ENCODE measurements at regions not wholly inside any gene's neighbourhood (a gene's known extent, or its start where the extent isn't known, plus 50 kb on each side); places are given as distances from the start of the nearest gene placed in this dataset.

- no peak for DNase-seq (ENCODE audit: low spot score)
- H3K27ac ChIP-seq (ENCODE audit: poor library complexity, severe bottlenecking), result no peak overlapping the region
- ATAC-seq (ENCODE audit: low read depth), result no peak
These were observed 584.3 kb downstream of the ADCYAP1 start for GRCh38 chr18:1488957-1489356.

GRCh38 chr18:1495387-1495786, 590.7 kb downstream of the ADCYAP1 start:
- ATAC-seq (ENCODE audit: low read depth) (no peak), DNase-seq (ENCODE audit: low spot score) (no peak)
- no peak overlapping the region for H3K27ac ChIP-seq (ENCODE audit: poor library complexity, severe bottlenecking)
- H3K9me3 ChIP-seq (ENCODE audit: severe bottlenecking), result no peaks in the 10 kb centered on the region
- H3K4me1 ChIP-seq (ENCODE audit: insufficient read depth, poor library complexity, severe bottlenecking), result no peaks in the 10 kb centered on the region
- H3K27me3 ChIP-seq (ENCODE audit: insufficient read depth, poor library complexity, severe bottlenecking), result no peaks in the 10 kb centered on the region
- no peak for TF ChIP-seq CTCF (IDR thresholded peaks at IDR 0.05; ENCODE audit: poor library complexity, severe bottlenecking)
- no peak overlapping the region for H3K4me3 ChIP-seq (ENCODE audit: severe bottlenecking)
- no peaks in the 10 kb centered on the region for H3K36me3 ChIP-seq (ENCODE audit: low read depth)

More at GRCh38 chr18:1488957-1489356, 584.3 kb downstream of the ADCYAP1 start:
- Histone ChIP-seq H3K36me3 (ENCODE audit: low read depth) (no peaks in the 10 kb centered on the region), H3K4me1 (ENCODE audit: insufficient read depth, poor library complexity, severe bottlenecking) (no peaks in the 10 kb centered on the region), H3K4me3 (ENCODE audit: severe bottlenecking) (no peak overlapping the region), H3K9me3 (ENCODE audit: severe bottlenecking) (no peaks in the 10 kb centered on the region), H3K27me3 (ENCODE audit: insufficient read depth, poor library complexity, severe bottlenecking) (no peaks in the 10 kb centered on the region)
- TF ChIP-seq CTCF (IDR thresholded peaks at IDR 0.05; ENCODE audit: poor library complexity, severe bottlenecking), result no peak

- Histone ChIP-seq H3K4me3 (ENCODE audit: severe bottlenecking) (no peak overlapping the region), H3K36me3 (ENCODE audit: low read depth) (no peaks in the 10 kb centered on the region), H3K27ac (ENCODE audit: poor library complexity, severe bottlenecking) (no peak overlapping the region), H3K9me3 (ENCODE audit: severe bottlenecking) (no peaks in the 10 kb centered on the region), H3K4me1 (ENCODE audit: insufficient read depth, poor library complexity, severe bottlenecking) (no peaks in the 10 kb centered on the region), H3K27me3 (ENCODE audit: insufficient read depth, poor library complexity, severe bottlenecking) (no peaks in the 10 kb centered on the region)
- TF ChIP-seq CTCF (IDR thresholded peaks at IDR 0.05; ENCODE audit: poor library complexity, severe bottlenecking), result no peak
- ATAC-seq (ENCODE audit: low read depth), result no peak
- no peak for DNase-seq (ENCODE audit: low spot score)
These were observed 591.4 kb downstream of the ADCYAP1 start for GRCh38 chr18:1496096-1496495.

GRCh38 chr18:1498216-1498615, 593.5 kb downstream of the ADCYAP1 start:
- TF ChIP-seq CTCF (IDR thresholded peaks at IDR 0.05; ENCODE audit: poor library complexity, severe bottlenecking), result no peak
- no peak overlapping the region for H3K4me3 ChIP-seq (ENCODE audit: severe bottlenecking)
- DNase-seq (ENCODE audit: low spot score) (no peak), ATAC-seq (ENCODE audit: low read depth) (no peak)
- no peak overlapping the region for H3K27ac ChIP-seq (ENCODE audit: poor library complexity, severe bottlenecking)
- no peaks in the 10 kb centered on the region for H3K4me1 ChIP-seq (ENCODE audit: insufficient read depth, poor library complexity, severe bottlenecking)
- H3K9me3 ChIP-seq (ENCODE audit: severe bottlenecking), result no peaks in the 10 kb centered on the region
- H3K27me3 ChIP-seq (ENCODE audit: insufficient read depth, poor library complexity, severe bottlenecking), result no peaks in the 10 kb centered on the region
- no peaks in the 10 kb centered on the region for H3K36me3 ChIP-seq (ENCODE audit: low read depth)

GRCh38 chr18:1499265-1499664, 594.6 kb downstream of the ADCYAP1 start:
- H3K27me3 ChIP-seq (ENCODE audit: insufficient read depth, poor library complexity, severe bottlenecking), result no peaks in the 10 kb centered on the region
- DNase-seq (ENCODE audit: low spot score), result no peak

More at GRCh38 chr18:1499265-1499664, 594.6 kb downstream of the ADCYAP1 start:
- Histone ChIP-seq H3K4me3 (ENCODE audit: severe bottlenecking) (no peak overlapping the region), H3K4me1 (ENCODE audit: insufficient read depth, poor library complexity, severe bottlenecking) (no peaks in the 10 kb centered on the region), H3K27ac (ENCODE audit: poor library complexity, severe bottlenecking) (no peak overlapping the region), H3K9me3 (ENCODE audit: severe bottlenecking) (no peaks in the 10 kb centered on the region), H3K36me3 (ENCODE audit: low read depth) (no peaks in the 10 kb centered on the region)
- no peak for ATAC-seq (ENCODE audit: low read depth)
- peak; percentile 39 for TF ChIP-seq CTCF (IDR thresholded peaks at IDR 0.05; ENCODE audit: poor library complexity, severe bottlenecking)
